ENCODE measurements at regions not wholly inside any gene's neighbourhood (a gene's known extent, or its start where the extent isn't known, plus 50 kb on each side); places are given as distances from the start of the nearest gene placed in this dataset.

- no peak for TF ChIP-seq CTCF (conservative IDR thresholded peaks at IDR 0.05; ENCODE audit: low read depth, low read length)
- no peak for TF ChIP-seq EZH2 (IDR thresholded peaks at IDR 0.05; ENCODE audit: low read length, unreplicated experiment)
- TF ChIP-seq EZH2phosphoT487 (IDR thresholded peaks at IDR 0.05; ENCODE audit: borderline replicate concordance, low read length), result no peak
Observed at GRCh38 chr12:33690562-33690961, 250.9 kb upstream of the SYT10 start.

Measured in PC-3 (cell line).